C1 segment of cervical spinal cord (tissue), 14 donors: ENCODE measurements at regions not wholly inside any gene's neighbourhood (a gene's known extent, or its start where the extent isn't known, plus 50 kb on each side); places are given as distances from the start of the nearest gene placed in this dataset.
A peak's percentile ranks its signal among the peaks of the same experiment; 100 is the strongest.
"Not testable (repeated sequence)": the region's sequence is repeated elsewhere in the genome, so short reads cannot be mapped to it uniquely, and the experiment has no call there.

Experiments
- DNase-seq, 14 donors: peaks; one replicate each; lab custom pipeline; 2025; lab: John Stamatoyannopoulos, UW

DNA sequence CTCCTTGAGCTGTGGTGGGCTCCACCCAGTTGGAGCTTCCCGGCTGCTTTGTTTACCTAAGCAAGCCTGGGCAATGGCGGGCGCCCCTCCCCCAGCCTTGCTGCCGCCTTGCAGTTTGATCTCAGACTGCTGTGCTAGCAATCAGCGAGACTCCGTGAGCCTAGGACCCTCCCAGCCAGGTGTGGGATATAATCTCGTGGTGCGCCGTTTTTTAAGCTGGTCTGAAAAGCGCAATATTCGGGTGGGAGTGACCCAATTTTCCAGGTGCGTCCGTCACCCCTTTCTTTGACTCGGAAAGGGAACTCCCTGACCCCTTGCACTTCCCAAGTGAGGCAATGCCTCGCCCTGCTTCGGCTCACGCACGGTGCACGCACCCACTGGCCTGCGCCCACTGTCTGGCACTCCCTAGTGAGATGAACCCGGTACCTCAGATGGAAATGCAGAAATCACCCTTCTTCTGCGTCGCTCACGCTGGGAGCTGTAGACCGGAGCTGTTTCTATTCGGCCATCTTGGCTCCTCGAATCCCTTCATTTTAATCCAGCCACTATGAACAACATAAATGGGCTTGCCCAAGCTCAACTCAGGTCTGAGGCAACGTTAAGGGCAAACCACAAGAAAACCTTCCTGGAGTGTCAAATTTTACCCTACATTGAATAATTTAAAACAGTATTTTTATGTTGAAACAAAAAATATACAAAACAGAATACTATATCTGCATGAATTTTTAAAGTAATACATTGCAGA, 112.4 kb upstream of the CCDC150 start:
- not testable (repeated sequence) for DNase-seq

DNA sequence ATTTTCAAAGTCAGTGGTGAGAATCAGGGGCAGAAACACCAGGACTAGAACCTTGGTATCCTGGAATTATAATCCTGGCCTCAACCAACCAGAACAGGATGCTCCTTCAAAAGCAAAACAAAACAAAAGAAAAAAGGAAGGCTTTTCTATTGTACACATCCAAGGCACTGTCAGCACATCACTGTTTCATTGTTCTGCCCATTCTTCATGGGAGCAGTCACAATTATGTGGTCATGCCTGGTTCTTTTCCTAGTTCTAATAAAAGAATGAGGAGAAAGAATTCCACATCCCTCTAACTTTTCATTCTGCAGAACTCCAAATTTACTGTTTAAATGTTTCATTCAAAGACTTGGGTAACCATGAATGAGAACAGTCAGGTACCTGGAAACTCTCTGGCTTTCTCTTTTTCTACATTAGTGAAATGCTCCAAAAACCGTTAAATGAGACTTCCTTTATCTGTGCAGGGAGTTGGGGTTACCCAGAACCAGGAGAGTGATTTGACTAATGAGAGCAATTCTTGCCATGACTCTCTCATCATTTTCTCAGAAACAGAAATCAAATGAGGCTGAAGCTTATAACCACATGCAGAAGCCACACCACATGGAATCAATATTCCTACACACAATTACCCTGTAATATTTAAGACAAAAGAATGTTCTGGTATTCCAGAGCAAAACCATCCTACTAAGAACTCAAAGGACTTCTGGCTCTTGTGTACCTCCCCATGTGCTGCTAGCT, 110.9 kb upstream of the CCDC150 start:
- DNase-seq: peak in 1 of 14 donors; percentile 3

DNA sequence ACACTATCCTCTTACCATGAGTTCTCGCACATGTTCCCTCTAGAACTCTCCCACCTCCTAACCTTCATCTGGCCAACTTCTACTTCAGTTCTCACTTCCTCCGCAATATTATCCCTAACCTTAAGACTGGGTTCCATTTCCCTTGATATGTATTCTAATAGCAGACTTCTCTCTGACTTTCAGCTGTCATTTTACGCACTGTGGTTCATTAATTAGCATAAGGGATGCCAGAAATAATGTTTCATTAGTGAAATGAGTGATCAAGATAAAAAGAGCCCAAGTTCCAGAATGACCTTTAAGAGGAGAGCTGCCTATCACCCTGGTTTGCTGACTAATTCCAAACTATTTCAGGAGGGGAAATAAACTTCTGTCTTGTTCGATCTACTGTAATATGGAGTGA, 108.6 kb upstream of the CCDC150 start:
- DNase-seq: no peak

DNA sequence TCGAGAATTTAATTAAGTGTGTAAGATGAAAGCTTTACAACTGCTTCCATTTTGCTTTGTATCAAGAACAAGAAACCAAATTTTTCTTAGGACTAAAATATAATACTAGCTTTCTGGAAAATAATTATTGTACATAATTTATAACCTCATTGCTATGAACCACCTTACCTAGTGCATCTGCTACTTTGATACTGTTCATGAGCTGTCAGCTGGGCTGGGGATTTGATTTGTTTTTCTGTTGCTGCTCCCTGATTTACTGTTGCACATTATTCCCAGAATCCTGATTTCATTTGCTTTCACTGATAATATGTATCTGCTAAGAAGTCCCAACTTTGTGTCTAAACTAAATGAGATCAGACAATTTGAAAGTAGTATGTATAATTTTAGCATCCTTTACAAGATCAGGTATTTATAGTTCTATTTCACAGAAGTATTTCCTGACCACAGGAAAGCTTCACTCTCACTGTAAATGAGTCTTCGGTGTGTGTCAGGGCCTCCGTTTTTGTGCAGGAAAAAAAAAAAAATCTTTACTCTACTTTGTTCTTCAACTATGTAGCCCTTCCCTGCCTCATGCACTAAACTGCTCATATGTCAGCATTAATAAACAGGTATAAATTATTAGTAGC, 105.6 kb upstream of the CCDC150 start:
- no peak for DNase-seq

DNA sequence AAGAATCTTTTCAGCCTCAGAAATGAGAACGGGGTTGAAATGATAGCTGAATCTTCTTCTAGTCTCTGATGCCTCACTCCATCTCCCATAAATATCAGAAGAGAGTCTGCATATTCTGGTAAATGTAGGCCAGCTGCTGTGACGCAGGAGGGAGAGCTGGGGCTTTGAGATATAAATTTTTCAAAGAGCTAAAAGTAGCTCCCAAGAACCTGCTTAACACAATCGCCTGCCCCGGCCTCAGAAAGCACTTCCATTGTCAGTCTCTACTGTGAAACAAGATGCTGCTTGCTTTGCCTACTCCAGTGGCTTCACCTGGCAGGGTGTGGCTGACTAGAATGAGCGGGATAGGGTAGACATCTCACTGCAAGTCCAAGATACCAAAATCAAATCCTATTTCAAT, 105.0 kb upstream of the CCDC150 start:
- DNase-seq: no peak

DNA sequence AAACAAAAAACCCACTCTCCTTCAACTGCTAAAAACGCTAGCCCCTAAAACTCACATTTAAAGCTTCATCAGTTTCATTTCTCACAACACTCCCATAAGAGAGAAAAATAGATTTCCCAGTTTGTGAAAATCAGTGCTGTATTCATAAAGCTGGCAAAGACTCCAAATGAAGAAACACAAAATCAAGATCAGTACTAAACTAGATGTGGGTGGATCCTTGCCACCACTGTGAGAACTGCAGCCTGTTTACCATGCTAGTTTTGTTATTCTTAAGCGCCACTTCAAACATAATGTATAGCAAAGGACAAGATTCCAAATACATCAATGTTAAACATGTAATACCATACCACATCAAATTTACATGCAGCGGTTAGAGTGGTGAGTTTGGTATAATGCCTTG, 104.5 kb upstream of the CCDC150 start:
- no peak for DNase-seq

DNA sequence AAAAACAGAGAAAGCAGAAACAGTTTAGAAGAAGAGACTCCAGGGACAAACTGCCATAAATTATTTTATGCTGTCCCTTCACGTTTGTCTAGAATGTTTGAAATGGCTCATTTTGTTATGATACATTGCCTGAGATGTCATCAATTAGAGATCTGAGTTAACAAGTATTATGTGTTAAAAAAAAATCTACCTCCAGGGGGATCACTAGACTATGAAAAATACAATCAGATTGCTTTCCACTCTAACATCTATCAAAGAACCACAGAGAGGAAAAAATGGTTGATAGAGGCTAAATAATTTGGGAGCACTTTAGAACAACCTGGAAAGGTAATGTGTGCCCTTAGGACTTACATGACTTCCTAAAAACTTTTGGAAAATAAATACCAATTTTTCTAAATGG, 103.8 kb upstream of the CCDC150 start:
- no peak for DNase-seq

DNA sequence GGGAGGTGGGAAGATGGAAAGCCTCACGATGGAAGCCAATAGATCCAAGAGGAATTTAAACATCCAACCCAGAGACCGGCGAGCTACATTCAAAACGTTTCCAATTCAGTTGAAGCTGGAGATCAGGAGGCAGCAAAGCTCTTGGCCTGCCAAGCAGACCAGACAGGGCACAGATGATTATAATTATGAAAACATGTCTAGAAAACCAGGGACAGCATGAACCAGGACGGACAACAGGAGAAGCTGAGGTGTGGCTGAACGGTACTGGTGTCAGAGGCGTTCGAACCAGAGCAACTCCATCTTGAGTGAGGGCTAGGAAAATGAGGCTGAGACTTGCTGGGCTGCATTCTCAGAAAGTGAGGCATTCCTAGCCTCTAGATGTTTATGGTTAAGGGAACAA, 102.2 kb upstream of the CCDC150 start:
- peak in 1 of 14 donors; percentile 34 for DNase-seq

DNA sequence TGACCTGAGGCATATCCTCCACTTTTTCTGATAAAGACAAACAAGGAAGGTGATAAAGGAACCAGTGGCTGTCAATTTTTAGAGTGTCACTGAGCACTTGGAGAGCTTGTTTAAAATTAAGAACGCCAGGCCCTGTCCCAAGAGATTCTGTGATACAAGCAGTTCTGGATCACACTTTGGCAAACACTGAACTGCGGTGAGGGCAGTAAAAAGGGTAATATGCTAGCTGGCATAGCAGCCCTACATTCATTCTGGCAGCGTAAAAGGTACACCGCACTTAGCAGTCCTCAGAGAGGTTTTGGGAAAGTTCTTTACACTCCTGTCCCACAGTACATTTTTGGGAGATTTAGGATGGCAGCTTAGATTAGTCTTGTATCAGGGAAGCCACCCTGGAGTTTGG, 101.3 kb upstream of the CCDC150 start:
- no peak for DNase-seq

DNA sequence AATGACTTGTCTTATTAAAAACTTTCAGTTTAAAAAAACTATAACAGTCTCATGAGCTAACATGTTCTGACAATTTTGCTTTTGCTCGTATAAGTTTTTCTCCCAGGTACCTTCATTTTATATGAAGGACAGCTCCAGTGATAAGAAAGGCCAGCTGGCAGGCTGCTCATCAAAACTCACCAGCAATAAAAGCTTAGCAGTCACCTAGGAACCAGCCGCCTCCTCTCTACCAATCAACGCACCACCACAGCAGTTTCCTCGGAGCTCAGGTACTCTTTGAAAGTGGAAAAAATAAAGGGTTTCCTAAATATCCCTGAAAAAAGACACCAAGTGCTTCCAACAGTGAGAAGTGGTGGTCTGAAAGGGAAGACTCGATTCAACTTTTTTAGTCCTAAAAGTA, 100.9 kb upstream of the CCDC150 start:
- no peak for DNase-seq

DNA sequence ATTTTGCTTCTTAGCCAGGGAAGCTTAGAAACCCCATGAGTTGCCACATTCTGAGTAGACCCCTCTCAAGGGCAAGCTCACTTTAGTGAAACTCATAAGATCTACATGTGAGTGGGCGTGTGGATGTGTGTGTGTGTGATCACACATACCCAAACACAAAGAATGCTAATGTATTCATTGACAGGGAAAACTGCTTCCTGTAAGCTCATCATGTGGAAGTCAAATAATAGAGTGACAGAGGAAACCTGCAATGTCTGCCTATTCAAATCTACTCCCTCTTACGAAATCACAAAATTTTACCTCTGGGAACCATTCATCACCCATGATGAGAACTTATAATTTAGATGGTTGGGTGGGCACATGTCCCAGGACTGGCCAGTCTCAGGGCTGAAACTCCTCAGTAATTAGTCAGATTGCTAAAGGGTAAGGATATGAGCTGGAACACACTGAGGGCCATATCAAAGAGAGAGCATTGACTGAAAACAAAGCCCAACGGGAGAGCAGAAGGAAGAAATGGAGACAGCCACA, 94.5 kb upstream of the CCDC150 start:
- DNase-seq: no peak

DNA sequence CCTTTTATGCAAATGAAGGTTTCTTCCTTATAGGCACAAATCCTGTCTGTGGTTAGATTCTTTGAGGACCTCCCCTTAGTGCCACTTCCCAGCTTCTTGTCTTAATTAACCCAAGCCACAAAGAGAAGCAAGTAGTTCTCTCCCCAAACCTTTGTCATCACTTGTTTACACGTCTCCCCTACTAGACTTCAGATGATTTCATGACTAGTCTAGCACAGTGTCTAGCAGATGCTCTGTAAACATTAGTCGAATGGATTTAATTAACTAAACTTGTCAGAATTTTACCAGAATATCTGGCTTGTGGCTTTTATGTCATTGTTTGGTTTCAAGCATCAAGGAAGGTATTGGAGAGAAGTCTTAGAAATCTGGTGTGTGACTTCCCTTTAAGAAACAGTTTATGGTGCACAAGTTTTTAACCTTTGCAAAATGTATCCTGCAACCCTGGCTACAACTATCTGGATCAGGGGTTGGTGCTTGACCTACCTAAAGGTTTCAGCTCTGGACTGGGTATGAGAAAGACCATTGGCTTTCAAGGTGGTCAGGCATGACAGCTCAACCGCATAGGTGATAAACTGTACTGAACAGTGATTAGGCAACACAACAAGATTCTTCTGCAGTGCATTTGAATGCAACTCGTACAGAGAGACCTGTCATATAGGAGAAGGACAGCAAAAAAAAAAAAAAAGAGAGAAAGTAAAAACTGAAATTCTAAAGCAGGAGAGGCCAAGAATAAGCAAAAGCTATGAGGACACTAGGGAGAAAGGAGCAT, 93.2 kb upstream of the CCDC150 start:
- DNase-seq: no peak

DNA sequence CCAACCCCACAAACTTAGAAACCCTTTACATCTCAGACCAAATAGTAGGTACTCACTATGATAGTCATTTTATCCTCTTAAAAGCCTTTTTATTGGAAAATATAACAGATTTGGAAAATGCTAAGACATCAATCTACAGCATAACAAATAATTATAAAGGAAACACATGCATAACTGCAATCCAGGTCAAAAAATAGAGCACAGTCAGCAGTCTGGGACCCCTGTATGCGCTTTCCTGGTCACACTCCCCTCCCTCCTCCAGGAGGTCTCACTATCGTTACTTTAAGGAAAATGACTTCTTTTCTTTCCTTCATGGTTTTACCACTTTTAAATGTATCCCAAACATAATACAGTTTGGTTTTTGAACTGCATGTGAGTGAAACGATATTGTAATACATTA, 90.5 kb upstream of the CCDC150 start:
- DNase-seq: no peak

DNA sequence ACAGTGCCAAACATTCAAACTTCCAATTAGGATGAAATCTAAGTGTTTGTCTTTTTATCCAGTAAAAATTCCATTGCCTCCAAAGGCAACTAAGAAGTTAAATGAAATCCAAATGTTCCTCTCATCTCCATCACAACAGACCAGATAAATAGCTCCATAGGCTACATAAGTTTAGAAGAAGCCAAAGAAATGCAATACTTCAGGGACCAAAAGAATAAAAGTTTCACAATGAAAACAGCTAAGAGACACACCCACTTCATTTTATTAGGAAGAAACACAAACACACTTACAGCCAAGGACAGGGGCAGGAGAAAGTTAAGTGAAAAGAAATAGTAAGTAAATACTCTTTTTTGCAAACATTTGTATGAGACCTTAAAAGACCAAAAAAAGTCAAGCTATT, 88.5 kb upstream of the CCDC150 start:
- DNase-seq: no peak

DNA sequence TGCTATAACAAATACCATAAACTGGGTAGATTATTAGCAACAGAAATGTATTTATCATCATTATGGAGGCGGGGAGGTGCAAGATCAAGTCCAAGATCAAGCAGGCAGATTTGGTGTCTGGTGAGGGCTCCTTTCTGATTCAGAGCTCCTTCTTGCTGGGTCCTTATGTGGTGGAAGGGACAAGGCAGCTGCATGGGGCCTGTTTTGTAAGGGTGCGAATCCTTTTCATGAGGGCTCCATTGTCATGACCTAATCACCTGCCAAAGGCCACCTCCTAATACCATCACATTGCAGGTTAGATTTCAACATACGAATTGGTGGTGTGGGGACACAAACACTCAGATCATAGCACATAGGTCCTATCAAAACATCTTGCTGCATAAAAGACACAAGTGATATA, 84.4 kb upstream of the CCDC150 start:
- no peak for DNase-seq

DNA sequence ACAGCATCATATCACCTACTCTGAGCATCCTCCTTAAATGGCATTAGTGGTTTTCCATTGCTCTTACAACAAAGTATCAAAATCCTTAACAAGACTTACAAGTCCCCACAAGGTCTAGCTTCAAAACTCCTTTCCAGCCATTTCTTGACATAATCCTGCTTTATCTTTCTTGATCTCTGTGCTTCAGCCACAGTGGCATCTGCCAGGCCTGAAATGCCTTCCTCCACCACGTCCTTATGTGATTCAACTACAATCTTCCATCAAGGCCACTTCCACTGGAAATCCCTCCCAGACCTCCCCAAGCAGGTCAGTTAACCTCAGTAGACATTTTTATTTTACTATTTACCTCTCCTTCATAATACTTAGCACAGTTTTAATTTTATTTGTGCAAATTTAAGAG, 83.8 kb upstream of the CCDC150 start:
- no peak for DNase-seq

DNA sequence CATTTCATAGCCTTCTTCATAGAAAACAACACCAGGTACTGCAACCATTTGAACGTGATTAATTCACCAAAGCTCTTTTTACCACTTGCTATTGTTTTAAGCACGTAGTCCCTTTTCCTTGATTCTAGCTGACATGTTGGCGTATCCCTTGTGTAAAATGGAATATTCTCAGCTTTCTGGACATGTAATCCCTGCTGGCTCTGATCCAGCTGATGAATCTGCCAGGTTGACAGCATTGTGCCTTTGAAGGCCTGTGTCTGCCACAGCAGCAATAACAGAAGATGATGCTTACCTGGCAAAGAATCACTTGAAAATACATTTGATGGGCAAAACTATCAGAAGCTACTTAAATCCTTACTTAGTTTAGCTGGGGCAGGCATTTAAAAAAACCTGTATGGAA, 81.0 kb upstream of the CCDC150 start:
- peak in 1 of 14 donors; percentile 73 for DNase-seq

DNA sequence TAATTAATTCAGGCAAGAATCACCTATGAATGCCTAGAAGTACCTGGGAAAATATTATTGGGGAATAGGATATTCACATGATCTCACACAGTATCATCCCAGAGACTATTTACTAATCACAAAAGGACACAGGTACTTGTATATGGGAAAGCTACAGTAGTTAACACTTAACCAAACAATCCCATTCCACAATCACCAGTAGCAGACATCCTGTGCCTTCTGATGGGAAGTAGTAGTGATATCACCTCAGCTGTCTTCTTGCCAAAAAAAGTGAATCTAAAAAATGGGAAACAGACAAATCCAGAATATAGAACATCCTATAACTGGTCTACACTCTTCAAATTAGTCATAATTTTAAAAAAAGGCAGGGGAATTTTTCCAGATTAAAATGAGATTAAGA, 75.6 kb upstream of the CCDC150 start:
- no peak for DNase-seq

DNA sequence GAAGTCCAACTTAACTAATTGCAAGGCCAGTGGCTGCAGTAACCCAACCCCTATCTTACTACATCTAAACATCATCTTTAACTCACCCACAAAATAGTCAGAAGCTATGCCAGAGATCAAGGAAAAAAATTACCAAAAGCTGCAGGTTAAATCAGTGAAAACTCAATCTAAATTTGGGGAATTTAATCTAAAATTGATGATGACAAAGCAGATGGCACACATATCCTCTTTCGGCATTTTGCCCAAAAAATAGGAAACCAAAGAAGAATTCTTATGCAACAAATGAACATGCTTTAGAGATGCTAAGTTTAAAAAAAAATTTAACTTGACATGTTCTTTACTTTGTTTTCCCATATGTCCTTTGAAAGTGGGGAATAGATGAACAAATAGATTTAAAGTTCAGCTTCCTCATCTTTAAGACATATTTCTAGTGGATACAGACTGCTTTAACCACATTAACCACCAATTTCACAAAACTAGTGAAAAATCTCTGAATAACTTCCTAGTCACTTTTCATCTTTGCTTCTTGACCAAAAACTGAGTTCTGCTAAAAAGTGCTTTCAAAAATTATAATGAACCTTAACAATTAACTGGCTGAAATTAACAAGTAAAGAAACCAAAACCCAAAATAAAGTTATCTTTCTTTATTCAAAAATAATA, 74.3 kb upstream of the CCDC150 start:
- peak in 1 of 14 donors; percentile 24 for DNase-seq

DNA sequence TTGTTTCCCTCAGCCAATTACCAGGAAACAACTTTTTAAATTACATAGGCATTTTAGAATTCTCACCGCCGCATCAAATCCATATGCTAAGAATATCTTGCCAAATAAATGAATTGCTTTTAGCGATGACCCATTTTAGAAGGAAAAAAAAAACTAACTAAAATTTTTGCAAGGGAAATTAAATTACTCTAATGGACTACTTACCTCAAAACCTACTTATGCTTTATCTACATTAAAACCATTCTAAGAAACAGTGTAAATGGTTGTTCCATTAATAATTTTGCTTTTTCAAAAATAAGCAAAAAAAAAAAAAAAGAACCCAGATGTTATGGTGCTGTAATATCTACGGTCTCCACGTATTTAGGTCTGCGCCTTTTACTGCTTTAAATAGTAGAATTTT, 73.5 kb upstream of the CCDC150 start:
- no peak for DNase-seq

DNA sequence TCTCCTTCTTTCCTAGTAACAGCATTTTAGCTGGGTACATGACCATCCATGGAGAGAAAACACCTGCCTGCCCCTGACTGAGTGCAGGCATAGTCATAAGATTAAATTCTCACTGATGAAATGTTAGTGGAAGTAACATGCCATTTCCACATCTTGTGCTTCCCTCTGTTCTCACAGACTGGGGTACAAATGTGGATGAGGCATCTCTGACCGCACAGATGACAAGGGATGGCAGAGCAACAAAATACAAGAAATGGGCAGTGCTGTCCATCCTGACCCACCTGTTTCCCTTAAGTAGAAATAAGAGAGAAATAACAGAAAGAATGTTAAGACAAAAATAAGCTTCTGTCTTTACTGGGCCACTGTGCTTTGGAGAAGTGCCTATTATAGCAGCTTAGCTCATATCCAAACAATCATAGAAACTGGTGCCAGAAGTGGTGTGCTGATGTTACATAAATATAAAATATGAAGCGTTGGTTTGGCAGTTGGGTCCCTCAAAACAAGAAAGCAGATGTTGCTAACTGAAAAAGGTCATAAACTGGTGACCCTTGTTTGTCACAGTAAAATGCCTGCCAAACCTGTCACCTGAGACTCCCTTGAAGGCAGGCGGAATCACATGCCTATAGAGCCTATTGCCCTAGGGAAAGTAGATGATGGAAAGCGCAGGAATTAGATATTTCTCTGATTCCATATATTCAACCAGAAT, 72.4 kb upstream of the CCDC150 start:
- peak in 2 of 14 donors; percentile 24 to 74 for DNase-seq
